ENCODE measurements at regions not wholly inside any gene's neighbourhood (a gene's known extent, or its start where the extent isn't known, plus 50 kb on each side); places are given as distances from the start of the nearest gene placed in this dataset.

GRCh38 chr2:196336207-196336606 is 164.8 kb upstream of the STK17B start:
- in situ Hi-C loops (cut with MboI; ENCODE audit: low sequenced_read_pairs, unreplicated experiment) = no loop called here
- TF ChIP-seq CTCF (IDR thresholded peaks at IDR 0.05; ENCODE audit: borderline replicate concordance, control extremely low read depth, extremely low read depth, insufficient read depth, missing control alignments) = no peak
- no peak for DNase-seq (ENCODE audit: low spot score)

GRCh38 chr2:196336715-196337114 is 165.3 kb upstream of the STK17B start:
- DNase-seq (ENCODE audit: low spot score) = no peak
- TF ChIP-seq CTCF (IDR thresholded peaks at IDR 0.05; ENCODE audit: borderline replicate concordance, control extremely low read depth, extremely low read depth, insufficient read depth, missing control alignments) = no peak
- in situ Hi-C loops (cut with MboI; ENCODE audit: low sequenced_read_pairs, unreplicated experiment) = no loop called here

- no peak for DNase-seq (ENCODE audit: low spot score)
- in situ Hi-C loops (cut with MboI; ENCODE audit: low sequenced_read_pairs, unreplicated experiment) = no loop called here
- no peak for TF ChIP-seq CTCF (IDR thresholded peaks at IDR 0.05; ENCODE audit: borderline replicate concordance, control extremely low read depth, extremely low read depth, insufficient read depth, missing control alignments)
These were observed 166.0 kb upstream of the STK17B start for GRCh38 chr2:196337208-196337953.

GRCh38 chr2:196338440-196338839 is 167.1 kb upstream of the STK17B start:
- DNase-seq (ENCODE audit: low spot score) = no peak
- in situ Hi-C loops (cut with MboI; ENCODE audit: low sequenced_read_pairs, unreplicated experiment) = no loop called here
- TF ChIP-seq CTCF (IDR thresholded peaks at IDR 0.05; ENCODE audit: borderline replicate concordance, control extremely low read depth, extremely low read depth, insufficient read depth, missing control alignments) = no peak

GRCh38 chr2:196341277-196341841 is 170.0 kb upstream of the STK17B start:
- TF ChIP-seq CTCF (IDR thresholded peaks at IDR 0.05; ENCODE audit: borderline replicate concordance, control extremely low read depth, extremely low read depth, insufficient read depth, missing control alignments) = no peak
- in situ Hi-C loops (cut with MboI; ENCODE audit: low sequenced_read_pairs, unreplicated experiment) = no loop called here

GRCh38 chr2:196344397-196344796 is 173.0 kb upstream of the STK17B start:
- no peak for DNase-seq (ENCODE audit: low spot score)
- in situ Hi-C loops (cut with MboI; ENCODE audit: low sequenced_read_pairs, unreplicated experiment) = no loop called here
- TF ChIP-seq CTCF (IDR thresholded peaks at IDR 0.05; ENCODE audit: borderline replicate concordance, control extremely low read depth, extremely low read depth, insufficient read depth, missing control alignments) = no peak

More at GRCh38 chr2:196341277-196341841, 170.0 kb upstream of the STK17B start:
- no peak for DNase-seq (ENCODE audit: low spot score)

All from GM13976 (cell line).